SK-N-SH treated with all-trans-retinoic acid at 6 μM for 48 hours (cell line): ENCODE measurements at regions not wholly inside any gene's neighbourhood (a gene's known extent, or its start where the extent isn't known, plus 50 kb on each side); places are given as distances from the start of the nearest gene placed in this dataset.

Experiments used
- RARB ChIP-seq: fragments of 250-450 bp; sonication (Bioruptor Pico); IDR thresholded peaks from 2 replicates; pipeline ENCODE4 v1.8.0; 2021; ENCODE audit warnings: mild to moderate bottlenecking, moderate library complexity
- SNAI2 ChIP-seq: fragments of 250-450 bp; sonication (Bioruptor Pico); IDR thresholded peaks from 2 replicates; pipeline ENCODE4 v1.5.0; 2020; ENCODE audit warnings: mild to moderate bottlenecking, moderate library complexity
- ZFP3 ChIP-seq: fragments of 250-450 bp; sonication (Bioruptor Pico); IDR thresholded peaks from 2 replicates; pipeline ENCODE4 v1.5.0; 2020; ENCODE audit warnings: mild to moderate bottlenecking, moderate library complexity
- ZNF565 ChIP-seq: fragments of 450-650 bp; formaldehyde crosslinking; conservative IDR thresholded peaks from 2 replicates; pipeline ENCODE4 v1.5.0; 2020; ENCODE audit warnings: low read depth, mild to moderate bottlenecking, moderate library complexity

DNA sequence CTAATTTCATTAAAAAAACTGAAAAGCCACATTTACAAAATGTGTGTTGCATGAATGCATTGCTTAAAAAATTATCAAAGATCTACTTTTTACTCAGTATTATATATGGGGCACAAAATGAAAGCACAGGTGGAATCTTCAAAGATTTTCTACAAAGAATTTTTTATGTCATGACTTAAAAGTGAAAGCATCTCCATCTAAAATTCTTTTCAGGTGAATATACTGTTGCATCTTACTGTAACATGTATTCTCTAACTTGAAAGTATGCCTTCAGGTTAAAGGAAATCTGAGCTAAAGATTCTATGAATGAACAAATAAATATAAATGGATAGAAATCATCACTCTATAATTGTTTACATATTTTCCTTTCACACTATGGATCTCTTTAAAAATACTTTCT lies 66.8 kb upstream of the WDR75 start:
- no peak for TF ChIP-seq RARB (CRISPR knock-in tag)
- TF ChIP-seq ZFP3 (CRISPR knock-in tag) = no peak
- TF ChIP-seq SNAI2 (CRISPR knock-in tag) = no peak
- TF ChIP-seq ZNF565 (CRISPR knock-in tag) = no peak
